GM23338 (cell line): ENCODE measurements at regions not wholly inside any gene's neighbourhood (a gene's known extent, or its start where the extent isn't known, plus 50 kb on each side); places are given as distances from the start of the nearest gene placed in this dataset.

ENCODE experiments used
- ATAC-seq: fragments of 200-7000 bp; cut with Tn5 transposase; 3 replicates; pipeline ENCODE4 v1.9.1; 2020
- DNase-seq: peaks from one replicate; pipeline ENCODE4 v3.0.0-alpha.2; 2015; ENCODE audit warnings: low spot score
- H2AFZ ChIP-seq: fragments of 200-600 bp; sonication (generic); 2 replicates; pipeline ENCODE4 v1.8.0; 2016; ENCODE audit warnings: antibody characterized with exemption, mild to moderate bottlenecking, moderate library complexity
- H3F3A ChIP-seq: fragments of 200-600 bp; sonication (generic); replicated peaks from 2 replicates; pipeline ENCODE4 v1.8.0; 2017; ENCODE audit warnings: antibody characterized with exemption, mixed run types, low read depth
- H3K27ac ChIP-seq: fragments of 200-600 bp; sonication (generic); 2 replicates; pipeline ENCODE4 v1.6.1; 2016; ENCODE audit warnings: low read depth
- H3K27me3 ChIP-seq: fragments of 200-600 bp; sonication (generic); 2 replicates; pipeline ENCODE4 v1.8.0; 2016; ENCODE audit warnings: mild to moderate bottlenecking, mixed run types, moderate library complexity; ENCODE audit not compliant: insufficient read depth
- H3K36me3 ChIP-seq: fragments of 200-600 bp; sonication (generic); 2 replicates; pipeline ENCODE4 v1.8.0; 2016; ENCODE audit warnings: mild to moderate bottlenecking; ENCODE audit not compliant: insufficient read depth
- H3K4me1 ChIP-seq: fragments of 200-600 bp; sonication (generic); 2 replicates; pipeline ENCODE4 v1.8.0; 2016; ENCODE audit warnings: mild to moderate bottlenecking, moderate library complexity; ENCODE audit not compliant: insufficient read depth
- H3K4me2 ChIP-seq: fragments of 200-600 bp; sonication (generic); 2 replicates; pipeline ENCODE4 v1.7.1; 2017; ENCODE audit warnings: mixed run types
- H3K4me3 ChIP-seq: fragments of 200-600 bp; sonication (generic); 2 replicates; pipeline ENCODE4 v1.6.1; 2016; ENCODE audit warnings: mixed run types
- H3K79me2 ChIP-seq: fragments of 200-600 bp; sonication (generic); replicated peaks from 2 replicates; pipeline ENCODE4 v1.8.0; 2017; ENCODE audit warnings: mild to moderate bottlenecking; ENCODE audit not compliant: insufficient read depth
- H3K9me2 ChIP-seq: fragments of 200-600 bp; sonication (generic); 2 replicates; pipeline ENCODE4 v1.8.0; 2017; ENCODE audit not compliant: insufficient read depth
- H4K20me1 ChIP-seq: fragments of 200-600 bp; sonication (generic); replicated peaks from 2 replicates; pipeline ENCODE4 v1.8.0; 2017; ENCODE audit warnings: mild to moderate bottlenecking; ENCODE audit not compliant: insufficient read depth
- H3K27ac Mint-ChIP-seq: 2 replicates; pipeline ENCODE4 v1.8.0; 2020; ENCODE audit warnings: inconsistent platforms, mild to moderate bottlenecking, moderate library complexity, mixed read lengths
- H3K27me3 Mint-ChIP-seq: 3 replicates; pipeline ENCODE4 v1.8.0; 2022; ENCODE audit warnings: low read depth, mild to moderate bottlenecking, moderate library complexity, mixed read lengths, inconsistent platforms; ENCODE audit not compliant: insufficient read depth, poor library complexity
- H3K36me3 Mint-ChIP-seq: 3 replicates; pipeline ENCODE4 v1.8.0; 2021; ENCODE audit warnings: low read depth, mild to moderate bottlenecking, inconsistent platforms, moderate library complexity, mixed read lengths
- H3K4me1 Mint-ChIP-seq: 3 replicates; pipeline ENCODE4 v1.8.0; 2020; ENCODE audit warnings: mild to moderate bottlenecking, inconsistent platforms, mixed read lengths
- H3K4me3 Mint-ChIP-seq: 3 replicates; pipeline ENCODE4 v1.8.0; 2021; ENCODE audit warnings: moderate library complexity, mild to moderate bottlenecking, inconsistent platforms, mixed read lengths
- H3K9me3 Mint-ChIP-seq: 3 replicates; pipeline ENCODE4 v1.8.0; 2020; ENCODE audit warnings: moderate library complexity, mild to moderate bottlenecking, inconsistent platforms, mixed read lengths
- CREB1 ChIP-seq: fragments of 250-450 bp; sonication (Bioruptor Pico); IDR thresholded peaks from 2 replicates; pipeline ENCODE4 v1.5.0; 2020; ENCODE audit warnings: low read depth, mild to moderate bottlenecking, moderate library complexity
- CTCF ChIP-seq, 2 experiments: fragments of 200-600 bp in 1 of 2; sonication (generic) in 1 of 2; conservative IDR thresholded peaks; 2 replicates each; pipeline versions ENCODE4 v1.5.1 to v1.6.1; 2016 to 2017; ENCODE audit warnings: antibody characterized with exemption in 2 of 2, low read depth in 2 of 2, mild to moderate bottlenecking in 2 of 2, moderate library complexity in 1 of 2
- ETS1 ChIP-seq: IDR thresholded peaks from 2 replicates; pipeline ENCODE4 v1.6.1; 2016; ENCODE audit warnings: antibody characterized with exemption
- EZH2 ChIP-seq: fragments of 200-600 bp; sonication (generic); IDR thresholded peaks from one replicate; pipeline ENCODE4 v1.8.0; 2017; ENCODE audit warnings: antibody characterized with exemption, mild to moderate bottlenecking, low read depth; ENCODE audit not compliant: unreplicated experiment
- EZH2phosphoT487 ChIP-seq: fragments of 200-600 bp; sonication (generic); IDR thresholded peaks from one replicate; pipeline ENCODE4 v1.8.1; 2018; ENCODE audit warnings: antibody characterized with exemption; ENCODE audit not compliant: unreplicated experiment
- JUNB ChIP-seq: IDR thresholded peaks from one replicate; pipeline ENCODE4 v1.6.1; 2016; ENCODE audit warnings: antibody characterized with exemption; ENCODE audit not compliant: unreplicated experiment
- NANOG ChIP-seq: IDR thresholded peaks from 2 replicates; pipeline ENCODE4 v1.6.1; 2016; ENCODE audit warnings: antibody characterized with exemption, borderline replicate concordance
- POLR2AphosphoS5 ChIP-seq: IDR thresholded peaks from 2 replicates; pipeline ENCODE4 v1.6.1; 2016; ENCODE audit warnings: antibody characterized with exemption, low read depth
- REST ChIP-seq: IDR thresholded peaks from one replicate; pipeline ENCODE4 v1.6.1; 2018; ENCODE audit warnings: antibody characterized with exemption; ENCODE audit not compliant: unreplicated experiment
- STAT1 ChIP-seq: IDR thresholded peaks from one replicate; pipeline ENCODE4 v1.6.1; 2016; ENCODE audit warnings: antibody characterized with exemption; ENCODE audit not compliant: unreplicated experiment
- ZNF114 ChIP-seq: fragments of 250-450 bp; sonication (Bioruptor Pico); IDR thresholded peaks from 2 replicates; pipeline ENCODE4 v1.5.0; 2020; ENCODE audit warnings: mild to moderate bottlenecking, moderate library complexity
- ZNF331 ChIP-seq: fragments of 250-450 bp; sonication (Bioruptor Pico); IDR thresholded peaks from 2 replicates; pipeline ENCODE4 v1.5.0; 2020; ENCODE audit warnings: low read depth, mild to moderate bottlenecking, moderate library complexity
- ZNF462 ChIP-seq: fragments of 250-450 bp; sonication (Bioruptor Pico); IDR thresholded peaks from 2 replicates; pipeline ENCODE4 v1.5.0; 2020; ENCODE audit warnings: mild to moderate bottlenecking, moderate library complexity

- H3K36me3 Mint-ChIP-seq: no peaks in the 10 kb centered on the region; the same call in 2 of the 3 replicates
- no peaks in the 10 kb centered on the region for H3K9me3 Mint-ChIP-seq
- ATAC-seq (no peak), DNase-seq (no peak)
- Histone ChIP-seq H3K4me1 (peaks cover 48% of the 10 kb centered on the region), H3K4me2 (no peak overlapping the region), H3K27ac (no peak overlapping the region), H4K20me1 (no peaks in the 10 kb centered on the region), H2AFZ (no peak overlapping the region), H3K36me3 (no peaks in the 10 kb centered on the region), H3K79me2 (no peaks in the 10 kb centered on the region), H3K27me3 (no peaks in the 10 kb centered on the region), H3K9me2 (no peaks in the 10 kb centered on the region), H3F3A (no peaks in the 10 kb centered on the region), H3K4me3 (no peak overlapping the region)
- H3K4me3 Mint-ChIP-seq: no peak overlapping the region
- TF ChIP-seq POLR2AphosphoS5 (no peak), NANOG (no peak), EZH2phosphoT487 (no peak), ZNF331 (CRISPR knock-in tag) (no peak), CREB1 (CRISPR knock-in tag) (no peak), EZH2 (no peak), REST (no peak), JUNB (no peak), ZNF114 (CRISPR knock-in tag) (no peak), CTCF (conservative IDR thresholded peaks at IDR 0.05; ENCODE audit: low read depth in 2 of 2) (no peak), STAT1 (no peak), ZNF462 (CRISPR knock-in tag) (no peak), ETS1 (no peak)
- H3K27me3 Mint-ChIP-seq: no peaks in the 10 kb centered on the region
- no peak overlapping the region for H3K27ac Mint-ChIP-seq
- H3K4me1 Mint-ChIP-seq: peaks cover 46% of the 10 kb centered on the region
Observed at GRCh38 chr4:74665876-74666275, 128.4 kb downstream of the BTC start.
